HEK293 (cell line): ENCODE measurements at regions not wholly inside any gene's neighbourhood (a gene's known extent, or its start where the extent isn't known, plus 50 kb on each side); places are given as distances from the start of the nearest gene placed in this dataset.

ENCODE experiments used
- CTCF ChIA-PET: fragments of 350-600 bp; formaldehyde crosslinking; extraction: SDS; loops from one replicate; lab custom pipeline; 2021; ENCODE audit warnings: antibody characterized with exemption; lab: Yijun Ruan, JAX
- POLR2A ChIA-PET: fragments of 300-600 bp; formaldehyde crosslinking; extraction: SDS; loops from one replicate; lab custom pipeline; 2020; ENCODE audit warnings: antibody characterized with exemption, inconsistent platforms; lab: Yijun Ruan, JAX
- H3K27ac ChIP-seq: fragments of 200-500 bp; sonication (Bioruptor generic); 2 replicates; pipeline ENCODE4 v1.5.1; 2014; ENCODE audit warnings: low read depth, low read length, control low read depth, inconsistent platforms; ENCODE audit errors: extremely low read depth
- H3K36me3 ChIP-seq, 2 experiments: fragments of 200-500 bp in 1 of 2; sonication (Bioruptor generic) in 1 of 2; 1 replicate in 1 of 2; 2 replicates in 1 of 2; pipeline ENCODE4 v1.5.1; 2014 to 2017; ENCODE audit warnings: inconsistent platforms in 2 of 2, low read length in 2 of 2; ENCODE audit not compliant: control insufficient read depth in 2 of 2, insufficient read depth in 1 of 2
- H3K4me1 ChIP-seq: fragments of 200-500 bp; sonication (Bioruptor generic); 2 replicates; pipeline ENCODE4 v1.5.1; 2014; ENCODE audit warnings: mild to moderate bottlenecking, low read length, inconsistent platforms; ENCODE audit not compliant: control insufficient read depth, insufficient read depth
- H3K4me3 ChIP-seq: 2 replicates; pipeline ENCODE4 v1.5.1; 2011; ENCODE audit warnings: low read depth, mild to moderate bottlenecking, control low read depth, low read length, moderate library complexity
- H3K9me3 ChIP-seq: fragments of 200-500 bp; sonication (Bioruptor generic); 2 replicates; pipeline ENCODE4 v1.5.1; 2014; ENCODE audit warnings: low read depth, low read length, inconsistent platforms; ENCODE audit not compliant: control insufficient read depth, insufficient read depth
- EGR2 ChIP-seq: fragments of 450-650 bp; formaldehyde crosslinking; IDR thresholded peaks from 2 replicates; pipeline ENCODE4 v1.5.1; 2016; ENCODE audit warnings: low read depth, missing biosample characterization, missing genetic modification characterization
- GLIS1 ChIP-seq: fragments of 450-650 bp; formaldehyde crosslinking; IDR thresholded peaks from 2 replicates; pipeline ENCODE4 v1.5.1; 2016; ENCODE audit warnings: missing biosample characterization, missing genetic modification characterization
- GLIS2 ChIP-seq: fragments of 450-650 bp; formaldehyde crosslinking; IDR thresholded peaks from 2 replicates; pipeline ENCODE4 v1.5.1; 2016; ENCODE audit warnings: missing biosample characterization, missing genetic modification characterization
- HIC1 ChIP-seq: fragments of 450-650 bp; formaldehyde crosslinking; IDR thresholded peaks from 2 replicates; pipeline ENCODE4 v1.5.1; 2016; ENCODE audit warnings: missing biosample characterization, missing genetic modification characterization
- REST ChIP-seq: fragments of 450-650 bp; formaldehyde crosslinking; IDR thresholded peaks from 2 replicates; pipeline ENCODE4 v1.5.1; 2016; ENCODE audit warnings: missing biosample characterization, missing genetic modification characterization
- SP3 ChIP-seq: fragments of 450-650 bp; formaldehyde crosslinking; IDR thresholded peaks from 2 replicates; pipeline ENCODE4 v1.5.1; 2016; ENCODE audit warnings: missing biosample characterization, missing genetic modification characterization
- ZBTB1 ChIP-seq: fragments of 450-650 bp; formaldehyde crosslinking; IDR thresholded peaks from 2 replicates; pipeline ENCODE4 v1.5.1; 2016; ENCODE audit warnings: missing biosample characterization, missing genetic modification characterization
- ZBTB20 ChIP-seq: fragments of 450-650 bp; formaldehyde crosslinking; IDR thresholded peaks from 2 replicates; pipeline ENCODE4 v1.5.1; 2016; ENCODE audit warnings: missing biosample characterization, missing genetic modification characterization
- ZBTB48 ChIP-seq: fragments of 450-650 bp; formaldehyde crosslinking; IDR thresholded peaks from 2 replicates; pipeline ENCODE4 v1.5.1; 2016; ENCODE audit warnings: missing biosample characterization, missing genetic modification characterization
- ZBTB7A ChIP-seq: fragments of 450-650 bp; formaldehyde crosslinking; IDR thresholded peaks from 2 replicates; pipeline ENCODE4 v1.5.1; 2016; ENCODE audit warnings: low read depth, missing biosample characterization, missing genetic modification characterization
- ZBTB8A ChIP-seq: fragments of 450-650 bp; formaldehyde crosslinking; IDR thresholded peaks from 2 replicates; pipeline ENCODE4 v1.5.1; 2016; ENCODE audit warnings: missing biosample characterization, missing genetic modification characterization
- ZNF16 ChIP-seq: fragments of 450-650 bp; formaldehyde crosslinking; IDR thresholded peaks from 2 replicates; pipeline ENCODE4 v1.5.1; 2016; ENCODE audit warnings: low read depth, missing biosample characterization, missing genetic modification characterization
- ZNF174 ChIP-seq: fragments of 450-650 bp; formaldehyde crosslinking; IDR thresholded peaks from 2 replicates; pipeline ENCODE4 v1.5.0; 2017; ENCODE audit warnings: missing biosample characterization, mild to moderate bottlenecking, missing genetic modification characterization
- ZNF211 ChIP-seq: fragments of 450-650 bp; formaldehyde crosslinking; IDR thresholded peaks from 2 replicates; pipeline ENCODE4 v1.5.1; 2016; ENCODE audit warnings: low read depth, missing biosample characterization, missing genetic modification characterization
- ZNF221 ChIP-seq: fragments of 450-650 bp; formaldehyde crosslinking; IDR thresholded peaks from 2 replicates; pipeline ENCODE4 v1.5.1; 2017; ENCODE audit warnings: missing biosample characterization, missing genetic modification characterization, borderline replicate concordance
- ZNF324 ChIP-seq: fragments of 450-650 bp; formaldehyde crosslinking; IDR thresholded peaks from 2 replicates; pipeline ENCODE4 v1.5.1; 2016; ENCODE audit warnings: missing biosample characterization, missing genetic modification characterization
- ZNF416 ChIP-seq: fragments of 450-650 bp; formaldehyde crosslinking; IDR thresholded peaks from 2 replicates; pipeline ENCODE4 v1.5.1; 2016; ENCODE audit warnings: missing biosample characterization, missing genetic modification characterization
- ZNF423 ChIP-seq: fragments of 450-650 bp; formaldehyde crosslinking; IDR thresholded peaks from 2 replicates; pipeline ENCODE4 v1.5.1; 2016; ENCODE audit warnings: missing biosample characterization, missing genetic modification characterization
- ZNF449 ChIP-seq: fragments of 450-650 bp; formaldehyde crosslinking; IDR thresholded peaks from 2 replicates; pipeline ENCODE4 v1.5.1; 2017; ENCODE audit warnings: missing biosample characterization, mild to moderate bottlenecking, missing genetic modification characterization, moderate library complexity
- ZNF513 ChIP-seq: fragments of 450-650 bp; IDR thresholded peaks from 2 replicates; pipeline ENCODE4 v1.5.1; 2018; ENCODE audit warnings: missing biosample characterization, missing genetic modification characterization
- ZNF549 ChIP-seq: fragments of 450-650 bp; IDR thresholded peaks from 2 replicates; pipeline ENCODE4 v1.5.1; 2018; ENCODE audit warnings: missing biosample characterization, missing genetic modification characterization, mild to moderate bottlenecking, inconsistent platforms, moderate library complexity
- ZNF558 ChIP-seq: fragments of 450-650 bp; formaldehyde crosslinking; IDR thresholded peaks from 2 replicates; pipeline ENCODE4 v1.5.1; 2016; ENCODE audit warnings: missing biosample characterization, missing genetic modification characterization
- ZNF701 ChIP-seq: fragments of 450-650 bp; formaldehyde crosslinking; IDR thresholded peaks from 2 replicates; pipeline ENCODE4 v1.5.1; 2016; ENCODE audit warnings: missing biosample characterization, missing genetic modification characterization
- ZNF768 ChIP-seq: fragments of 450-650 bp; formaldehyde crosslinking; IDR thresholded peaks from 2 replicates; pipeline ENCODE4 v1.5.1; 2018; ENCODE audit warnings: missing biosample characterization, mild to moderate bottlenecking, missing genetic modification characterization

GRCh38 chr5:56326116-56326515 is 93.0 kb upstream of the ANKRD55 start:
- no peaks in the 10 kb centered on the region for H3K36me3 ChIP-seq
- H3K9me3 ChIP-seq: no peaks in the 10 kb centered on the region
- POLR2A ChIA-PET: no interaction called here
- H3K4me3 ChIP-seq: no peak overlapping the region
- CTCF ChIA-PET: interaction anchor here (0.8 to 1.6 kb wide), 2 partner anchors 15 to 55 kb away, joined by 3 to 8 read pairs; no protein-coding TSS in a partner anchor
- H3K4me1 ChIP-seq: no peaks in the 10 kb centered on the region
- TF ChIP-seq GLIS2 (tag by site-specific recombination) (no peak), ZNF558 (tag by site-specific recombination) (no peak), ZNF211 (tag by site-specific recombination) (no peak), ZNF324 (tag by site-specific recombination) (no peak), ZNF416 (tag by site-specific recombination) (no peak), ZBTB1 (tag by site-specific recombination) (no peak), ZNF174 (tag by site-specific recombination) (no peak), ZNF513 (tag by site-specific recombination) (no peak)
- TF ChIP-seq, all 188 proteins: peak for 0
- no peak overlapping the region for H3K27ac ChIP-seq

GRCh38 chr5:56325039-56325438 is 91.9 kb upstream of the ANKRD55 start:
- Histone ChIP-seq H3K36me3 (no peaks in the 10 kb centered on the region), H3K4me3 (no peak overlapping the region), H3K4me1 (no peaks in the 10 kb centered on the region), H3K27ac (no peak overlapping the region), H3K9me3 (no peaks in the 10 kb centered on the region)
- ChIA-PET POLR2A (no interaction called here), CTCF (interaction anchor here (0.8 to 1.5 kb wide), 2 partner anchors 54 to 513 kb away, joined by 3 read pairs; no protein-coding TSS in a partner anchor)
- no peak for TF ChIP-seq ZNF549 (tag by site-specific recombination)
- no peak for TF ChIP-seq ZNF16 (tag by site-specific recombination)
- no peak for TF ChIP-seq ZBTB8A
- no peak for TF ChIP-seq ZNF423 (tag by site-specific recombination)
- TF ChIP-seq GLIS1 (tag by site-specific recombination): no peak
- TF ChIP-seq ZNF768 (tag by site-specific recombination): no peak
- TF ChIP-seq ZBTB7A (tag by site-specific recombination): no peak
- TF ChIP-seq HIC1 (tag by site-specific recombination): no peak
- TF ChIP-seq ZNF449 (tag by site-specific recombination): no peak
- TF ChIP-seq ZBTB20 (tag by site-specific recombination): no peak
- no peak for TF ChIP-seq ZNF701
- no peak for TF ChIP-seq REST
- TF ChIP-seq ZBTB48 (tag by site-specific recombination): no peak
- no peak for TF ChIP-seq EGR2
- no peak for TF ChIP-seq SP3 (tag by site-specific recombination)
- TF ChIP-seq ZNF221 (tag by site-specific recombination): no peak
- TF ChIP-seq, all 188 proteins: peak for 0
